Epithelial cell of esophagus (primary cell): ENCODE measurements at regions not wholly inside any gene's neighbourhood (a gene's known extent, or its start where the extent isn't known, plus 50 kb on each side); places are given as distances from the start of the nearest gene placed in this dataset.

ENCODE experiments used
- DNase-seq: peaks from one replicate; pipeline ENCODE4 v3.0.0; 2010; ENCODE audit warnings: low read depth
- H3K4me3 ChIP-seq: 2 replicates; pipeline ENCODE4 v1.5.1; 2011; ENCODE audit warnings: mild to moderate bottlenecking, low read length, control low read depth
- TF ChIP-seq, protein P1 (sequence below): IDR thresholded peaks from 2 replicates; pipeline ENCODE4 v1.5.1; 2011; ENCODE audit warnings: low read depth, mild to moderate bottlenecking, low read length, control low read depth, inconsistent platforms; ENCODE audit not compliant: insufficient read depth; ENCODE audit errors: missing control alignments

DNA sequence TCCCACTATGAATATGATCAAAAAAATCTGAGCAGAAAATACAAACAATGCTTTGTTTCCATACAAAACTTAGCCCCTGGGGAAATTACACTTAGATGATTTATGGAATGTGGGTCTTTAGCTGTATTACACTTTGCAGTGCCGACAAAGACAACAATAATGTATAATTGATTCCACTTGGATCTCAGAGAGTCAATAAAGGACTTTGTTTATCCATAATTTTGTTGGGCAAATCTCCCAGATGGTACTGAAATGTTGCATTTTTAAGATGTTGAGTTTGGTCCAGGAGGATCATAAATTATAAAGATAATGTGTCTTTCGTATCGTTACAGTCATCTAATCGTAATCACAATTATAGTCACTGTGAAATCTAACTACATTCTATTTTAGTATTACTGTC lies 66.9 kb upstream of the DOCK1 start:
- TF ChIP-seq, protein P1, sequence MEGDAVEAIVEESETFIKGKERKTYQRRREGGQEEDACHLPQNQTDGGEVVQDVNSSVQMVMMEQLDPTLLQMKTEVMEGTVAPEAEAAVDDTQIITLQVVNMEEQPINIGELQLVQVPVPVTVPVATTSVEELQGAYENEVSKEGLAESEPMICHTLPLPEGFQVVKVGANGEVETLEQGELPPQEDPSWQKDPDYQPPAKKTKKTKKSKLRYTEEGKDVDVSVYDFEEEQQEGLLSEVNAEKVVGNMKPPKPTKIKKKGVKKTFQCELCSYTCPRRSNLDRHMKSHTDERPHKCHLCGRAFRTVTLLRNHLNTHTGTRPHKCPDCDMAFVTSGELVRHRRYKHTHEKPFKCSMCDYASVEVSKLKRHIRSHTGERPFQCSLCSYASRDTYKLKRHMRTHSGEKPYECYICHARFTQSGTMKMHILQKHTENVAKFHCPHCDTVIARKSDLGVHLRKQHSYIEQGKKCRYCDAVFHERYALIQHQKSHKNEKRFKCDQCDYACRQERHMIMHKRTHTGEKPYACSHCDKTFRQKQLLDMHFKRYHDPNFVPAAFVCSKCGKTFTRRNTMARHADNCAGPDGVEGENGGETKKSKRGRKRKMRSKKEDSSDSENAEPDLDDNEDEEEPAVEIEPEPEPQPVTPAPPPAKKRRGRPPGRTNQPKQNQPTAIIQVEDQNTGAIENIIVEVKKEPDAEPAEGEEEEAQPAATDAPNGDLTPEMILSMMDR: no peak
- no peak overlapping the region for H3K4me3 ChIP-seq
- DNase-seq: no peak

DNA sequence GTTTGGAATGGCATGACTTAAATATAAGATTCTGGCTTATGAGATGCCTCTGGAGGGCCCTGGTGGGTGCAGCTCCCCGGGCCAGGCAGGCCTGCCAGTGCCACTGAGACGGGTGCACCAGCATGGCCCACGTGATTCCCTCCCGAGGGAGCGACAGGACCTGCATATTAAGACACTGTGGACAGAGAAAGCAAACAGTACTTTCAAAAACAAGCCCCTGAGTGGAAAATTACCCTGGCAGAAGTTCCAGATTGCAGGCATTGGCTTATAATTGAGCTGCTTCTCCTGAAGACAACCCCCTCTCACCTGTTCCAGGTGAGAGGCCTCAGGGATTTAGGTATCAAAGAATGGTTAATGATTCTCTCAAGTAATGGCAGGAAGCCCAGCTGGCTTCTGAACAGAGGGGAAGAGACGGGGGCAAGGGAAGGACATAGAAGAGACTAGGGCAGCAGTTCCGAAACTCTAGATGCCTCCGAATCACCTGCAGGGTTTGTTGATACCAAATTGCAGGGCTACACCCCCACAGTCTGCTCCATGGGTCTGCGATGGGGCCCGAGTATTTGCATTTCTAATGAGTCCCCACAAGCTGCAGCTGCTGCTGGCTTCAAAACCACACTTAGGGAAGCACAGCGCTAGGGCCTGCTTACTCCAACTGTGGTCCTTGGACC lies 66.0 kb upstream of the DOCK1 start:
- H3K4me3 ChIP-seq: no peak overlapping the region
- TF ChIP-seq, protein P1: no peak
- DNase-seq: no peak

DNA sequence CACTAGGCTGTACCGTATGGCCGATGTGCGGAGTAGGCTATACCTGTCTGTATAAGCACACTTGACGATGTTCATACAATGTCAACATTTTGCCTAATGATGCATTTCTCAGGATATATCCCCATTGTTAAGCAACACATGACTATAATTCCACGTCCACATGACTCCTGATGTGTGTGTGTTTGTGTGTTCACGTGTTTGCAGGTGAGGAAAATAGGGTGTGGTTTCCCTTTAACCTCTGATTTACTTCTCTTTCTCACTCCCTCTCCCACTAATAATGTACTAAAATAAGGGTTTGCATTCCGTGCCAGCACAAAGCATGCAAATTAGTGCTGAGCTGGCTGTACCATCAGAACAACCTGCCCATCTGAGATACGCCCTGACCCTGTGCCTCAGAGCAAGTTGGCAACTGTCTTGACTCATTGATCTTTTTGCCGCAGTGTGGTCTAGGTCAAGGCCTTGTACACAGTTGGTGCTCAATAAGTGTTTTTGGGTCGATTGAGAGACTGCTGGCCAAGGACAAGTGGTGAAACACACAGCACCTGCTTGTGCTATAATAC lies 64.6 kb upstream of the DOCK1 start:
- TF ChIP-seq, protein P1: no peak
- no peak for DNase-seq
- H3K4me3 ChIP-seq: no peak overlapping the region

DNA sequence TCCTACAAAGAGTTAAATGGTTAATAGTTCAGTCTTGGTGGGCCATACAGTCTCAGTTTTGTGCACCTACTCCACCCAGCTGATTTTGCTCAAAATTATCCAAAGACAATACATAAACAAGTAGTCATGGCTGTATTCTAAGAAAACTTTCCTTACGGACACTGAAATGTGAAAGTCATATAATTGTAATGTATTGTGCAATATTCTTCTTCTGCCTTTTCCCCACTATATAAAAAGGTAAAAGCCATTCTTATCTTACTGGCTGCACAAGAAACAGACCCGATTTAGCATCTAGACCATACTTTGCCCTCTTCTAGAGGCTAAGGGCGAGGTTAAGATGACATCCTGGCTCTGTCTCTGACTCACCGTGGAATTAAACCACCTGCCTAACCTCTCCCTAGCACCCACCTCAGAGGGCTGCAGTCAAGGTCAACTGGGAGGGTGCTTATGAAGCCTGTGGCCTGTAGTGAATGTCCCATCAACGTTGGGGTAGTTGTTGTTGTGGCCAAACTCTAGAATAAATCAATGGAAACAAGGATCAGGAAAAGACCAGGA lies 63.8 kb upstream of the DOCK1 start:
- no peak overlapping the region for H3K4me3 ChIP-seq
- TF ChIP-seq, protein P1: no peak
- DNase-seq: no peak

DNA sequence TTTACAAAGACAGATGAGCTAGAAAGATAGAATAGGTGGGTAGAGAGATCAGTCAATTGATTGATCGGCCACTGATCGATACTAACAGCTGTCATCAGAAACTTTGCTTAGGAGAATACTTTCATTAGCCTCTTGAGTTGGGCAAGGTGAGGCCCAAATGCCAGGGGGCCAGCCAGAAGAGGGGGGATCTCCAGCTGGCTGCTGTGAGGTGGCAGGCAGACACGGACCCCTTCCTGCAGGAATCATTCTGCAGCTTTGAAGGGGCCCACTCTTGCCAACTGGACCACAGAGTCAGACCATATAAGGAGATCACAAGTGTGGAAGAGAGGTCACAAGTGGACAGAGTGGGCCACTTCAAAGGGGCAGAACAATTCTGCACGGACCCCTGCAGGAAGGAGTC lies 62.9 kb upstream of the DOCK1 start:
- TF ChIP-seq, protein P1: no peak
- H3K4me3 ChIP-seq: no peak overlapping the region
- DNase-seq: no peak

DNA sequence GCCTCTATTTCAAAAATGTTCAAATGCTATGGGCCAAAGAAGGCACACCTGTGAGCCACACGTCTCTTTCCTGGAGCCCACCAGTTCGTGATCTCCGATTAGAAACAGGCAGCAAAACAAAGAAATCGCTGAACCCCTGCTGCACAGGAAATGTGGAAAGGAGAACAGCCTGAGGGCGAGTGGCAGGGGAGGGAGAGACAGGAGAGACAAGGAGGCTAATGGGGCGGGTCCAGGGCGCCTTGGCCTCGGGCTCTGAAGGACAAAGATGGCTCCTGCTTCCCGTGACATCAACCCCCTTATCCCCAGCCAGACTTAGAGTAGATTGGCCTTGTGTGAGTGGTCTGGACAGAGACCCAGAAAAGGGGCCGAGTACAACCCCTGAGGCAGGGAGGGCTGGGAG lies 62.4 kb upstream of the DOCK1 start:
- no peak overlapping the region for H3K4me3 ChIP-seq
- TF ChIP-seq, protein P1: no peak
- DNase-seq: no peak
